HG03045 (cell line): ENCODE measurements at regions not wholly inside any gene's neighbourhood (a gene's known extent, or its start where the extent isn't known, plus 50 kb on each side); places are given as distances from the start of the nearest gene placed in this dataset.
"Not testable (repeated sequence)": the region's sequence is repeated elsewhere in the genome, so short reads cannot be mapped to it uniquely, and the experiment has no call there.

ENCODE experiments used
- ATAC-seq: cut with Tn5 transposase; IDR thresholded peaks from one replicate; pipeline ENCODE4 v1.9.1; 2021; ENCODE audit warnings: mild to moderate bottlenecking, moderate library complexity; ENCODE audit not compliant: unreplicated experiment

DNA sequence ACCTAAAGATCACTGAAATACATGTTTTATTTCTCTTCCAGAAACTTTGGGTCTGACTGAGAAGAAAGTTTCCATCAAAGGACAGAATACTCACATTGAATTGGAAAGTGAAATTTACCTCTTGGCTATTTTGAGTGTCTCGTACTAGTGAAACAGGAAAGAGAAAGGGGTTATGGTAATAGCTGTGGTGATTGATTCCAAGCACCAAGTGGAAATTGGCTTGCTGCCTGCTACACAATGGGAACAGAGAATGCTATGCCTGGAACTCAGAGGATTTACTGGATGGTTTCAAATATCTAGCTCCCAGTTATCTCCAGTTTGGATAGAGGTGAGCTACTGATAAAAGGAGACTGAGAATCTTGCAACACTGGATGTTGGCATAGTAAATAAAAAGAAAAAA, 492.8 kb upstream of the FSIP2 start:
- ATAC-seq = no peak

DNA sequence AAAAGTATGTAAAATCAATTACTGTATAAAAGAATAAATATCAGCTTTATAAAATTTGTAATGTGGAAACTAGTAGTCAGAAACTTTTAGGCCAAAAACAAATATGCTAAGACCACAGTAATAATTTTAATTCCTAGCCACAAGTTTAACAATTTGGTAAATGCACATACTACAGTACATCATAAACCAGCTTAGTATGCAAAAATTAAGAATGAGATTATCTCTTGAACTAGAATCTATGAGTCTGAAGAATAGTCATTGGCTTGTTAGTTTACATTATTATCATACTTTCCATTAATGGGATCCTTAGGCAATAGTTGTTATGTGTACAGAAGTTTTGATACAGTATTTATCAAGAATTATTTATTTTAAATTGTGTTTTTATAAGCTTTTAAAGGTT, 491.9 kb upstream of the FSIP2 start:
- no peak for ATAC-seq

GRCh38 chr2:185255566-185255965, 483.0 kb upstream of the FSIP2 start:
- ATAC-seq = no peak

DNA sequence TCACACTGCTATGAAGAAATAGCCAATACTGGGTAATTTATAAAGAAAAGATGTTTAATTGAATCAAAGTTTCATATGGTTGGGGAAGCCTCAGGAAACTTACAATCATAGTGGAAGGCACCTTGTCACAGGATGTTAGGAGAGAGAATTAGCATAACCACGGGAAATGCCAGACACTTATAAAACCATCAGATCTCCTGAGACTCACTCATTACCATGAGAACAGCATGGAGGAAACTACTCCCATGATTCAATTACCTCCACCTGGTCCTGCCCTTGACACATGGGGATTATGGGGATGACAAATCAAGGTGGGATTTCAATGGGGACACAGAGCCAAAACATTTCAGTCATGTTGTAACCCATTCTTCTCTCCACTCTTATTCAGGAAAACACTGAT, 472.9 kb upstream of the FSIP2 start:
- ATAC-seq = no peak

- ATAC-seq = no peak
Measured at GRCh38 chr2:185268651-185269050, 470.0 kb upstream of the FSIP2 start.

- ATAC-seq = no peak
Measured at GRCh38 chr2:185274718-185275484, 463.7 kb upstream of the FSIP2 start.

DNA sequence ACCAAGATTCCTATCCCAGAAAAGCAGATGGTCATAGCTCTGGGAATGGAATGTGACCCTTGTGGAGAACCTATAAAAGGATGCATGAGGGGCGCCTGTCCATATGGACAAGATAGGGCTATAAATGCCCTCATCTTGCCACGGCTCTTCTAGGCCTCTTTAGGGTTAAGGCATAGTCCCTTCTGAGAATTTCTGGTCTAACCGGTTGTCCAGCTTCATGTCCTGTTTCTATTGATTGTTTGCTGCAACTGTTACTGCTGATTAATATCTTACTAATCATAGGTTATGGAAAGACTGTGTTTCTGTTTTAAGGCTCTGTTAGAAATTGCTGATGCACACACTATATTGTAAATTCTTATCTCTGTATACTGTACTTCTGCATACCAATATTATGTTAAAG, 462.6 kb upstream of the FSIP2 start:
- not testable (repeated sequence) for ATAC-seq

GRCh38 chr2:185278761-185279160, 459.8 kb upstream of the FSIP2 start:
- ATAC-seq = no peak

- no peak for ATAC-seq
Measured at GRCh38 chr2:185279999-185280398, 458.6 kb upstream of the FSIP2 start.

DNA sequence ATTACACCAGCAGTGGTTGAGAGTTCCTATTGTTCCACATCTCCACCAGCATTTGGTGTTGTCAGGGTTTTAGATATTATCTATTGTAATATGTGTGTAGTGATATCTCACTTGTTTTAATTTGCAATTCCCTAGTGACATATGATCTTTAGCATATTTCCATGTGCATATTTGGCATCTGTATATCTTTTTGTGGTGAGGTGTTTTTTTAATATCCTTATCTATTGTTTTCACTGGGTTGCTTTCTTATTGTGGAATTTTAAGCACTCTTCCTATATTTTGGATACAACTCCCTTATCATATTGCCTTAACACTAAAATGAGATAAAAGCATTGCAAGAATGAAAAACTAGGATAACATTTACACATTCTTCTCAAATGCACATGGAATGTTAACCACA, 453.9 kb upstream of the FSIP2 start:
- no peak for ATAC-seq

GRCh38 chr2:185290012-185290411, 448.6 kb upstream of the FSIP2 start:
- not testable (repeated sequence) for ATAC-seq

GRCh38 chr2:185291035-185291647, 447.5 kb upstream of the FSIP2 start:
- ATAC-seq = peak; percentile 96

GRCh38 chr2:185299867-185300266, 438.7 kb upstream of the FSIP2 start:
- no peak for ATAC-seq

DNA sequence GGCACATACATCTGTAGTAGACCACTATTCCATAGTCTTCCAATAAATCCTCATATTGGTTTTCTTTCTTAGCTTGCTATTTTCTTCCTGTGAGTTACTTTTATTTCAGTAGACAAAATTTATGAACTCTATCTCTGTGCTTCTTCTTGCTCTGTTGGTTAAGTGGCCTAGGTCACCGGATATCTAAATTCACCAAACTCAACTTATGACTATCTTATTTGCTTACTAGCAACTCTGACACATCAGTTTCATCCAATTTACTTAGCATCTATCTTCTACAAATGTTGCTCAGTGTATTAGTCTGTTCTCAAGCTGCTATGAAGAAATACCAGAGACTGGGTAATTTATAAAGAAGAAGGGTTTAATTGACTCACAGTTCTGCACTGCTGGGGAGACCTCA, 432.5 kb upstream of the FSIP2 start:
- ATAC-seq = no peak

GRCh38 chr2:185316383-185316782, 422.2 kb upstream of the FSIP2 start:
- peak; percentile 64 for ATAC-seq

GRCh38 chr2:185318271-185318724, 420.3 kb upstream of the FSIP2 start:
- no peak for ATAC-seq

DNA sequence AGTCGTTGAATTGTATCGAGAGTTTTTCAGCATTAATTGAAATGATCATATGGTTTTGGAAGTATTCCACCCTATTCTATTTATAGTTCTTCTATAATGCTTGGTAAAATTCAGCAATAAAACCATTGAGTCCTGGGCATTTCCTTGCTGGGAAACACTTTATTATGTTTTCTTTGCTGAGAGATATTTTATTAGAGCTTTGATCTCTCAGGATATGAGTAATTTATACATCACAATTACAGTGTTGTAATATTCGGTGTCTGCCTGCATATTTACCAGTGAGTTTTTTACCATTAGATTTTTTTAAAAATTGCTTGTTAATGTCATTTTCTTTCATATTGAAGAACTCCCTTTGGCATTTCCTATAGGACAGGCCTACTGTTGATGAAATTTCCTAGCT, 402.7 kb upstream of the FSIP2 start:
- ATAC-seq = no peak

DNA sequence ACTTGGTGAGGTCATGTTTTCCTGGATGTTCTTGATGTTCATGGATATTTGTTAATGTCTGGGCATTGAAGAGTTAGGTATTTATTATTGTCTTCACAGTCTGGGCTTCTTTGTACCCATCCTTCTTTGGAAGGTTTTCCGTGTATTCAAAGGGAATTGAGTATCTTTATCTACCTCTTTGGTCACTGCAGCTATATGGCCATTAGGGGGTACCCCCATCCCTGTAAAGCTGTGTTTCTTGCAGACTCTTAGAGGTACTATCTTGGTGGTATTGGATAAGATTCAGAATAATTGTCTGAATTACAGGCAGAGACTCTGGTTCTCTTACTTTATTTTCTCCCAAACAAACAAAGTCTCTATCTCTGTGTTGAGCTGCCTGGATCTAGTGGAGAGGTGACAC, 401.6 kb upstream of the FSIP2 start:
- ATAC-seq = no peak

DNA sequence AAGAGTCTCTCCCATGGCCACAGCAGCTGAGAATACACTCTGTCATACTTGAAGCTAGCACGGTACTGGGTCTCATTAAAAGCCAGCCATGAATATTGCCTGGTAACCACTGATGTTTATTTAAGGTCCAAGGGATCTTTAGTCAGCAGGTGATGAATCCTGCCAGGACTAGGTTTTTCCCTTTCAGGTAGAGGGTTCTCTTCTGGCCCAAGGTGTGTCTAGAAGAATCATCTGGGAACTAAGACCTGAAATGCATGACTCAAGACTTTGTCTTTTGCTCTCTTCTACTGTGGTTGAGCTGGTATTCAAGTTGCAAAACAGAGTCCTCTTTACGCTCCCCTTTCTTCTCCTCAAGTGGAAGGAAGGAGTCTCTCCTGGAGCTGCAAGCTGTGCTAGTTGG, 400.5 kb upstream of the FSIP2 start:
- no peak for ATAC-seq

- no peak for ATAC-seq
Measured at GRCh38 chr2:185347445-185347844, 391.2 kb upstream of the FSIP2 start.

DNA sequence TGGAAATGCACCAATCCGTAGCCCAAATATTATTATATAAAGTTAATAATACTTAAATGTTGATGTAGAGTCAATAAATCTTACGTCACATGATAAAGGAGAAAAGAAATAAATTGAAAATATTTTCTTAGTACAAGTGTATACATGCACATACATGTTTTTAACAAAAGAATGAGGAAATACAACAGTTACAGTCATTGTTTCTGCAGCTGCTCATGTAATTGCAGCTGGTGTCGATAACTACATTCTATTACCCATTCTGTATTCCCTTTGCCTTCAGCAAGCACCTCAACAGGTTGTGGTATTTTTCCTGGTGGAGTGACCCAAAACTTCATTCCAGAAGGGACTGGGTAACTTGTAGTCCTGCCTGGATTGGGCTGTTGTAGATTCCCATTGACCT, 377.8 kb upstream of the FSIP2 start:
- no peak for ATAC-seq

DNA sequence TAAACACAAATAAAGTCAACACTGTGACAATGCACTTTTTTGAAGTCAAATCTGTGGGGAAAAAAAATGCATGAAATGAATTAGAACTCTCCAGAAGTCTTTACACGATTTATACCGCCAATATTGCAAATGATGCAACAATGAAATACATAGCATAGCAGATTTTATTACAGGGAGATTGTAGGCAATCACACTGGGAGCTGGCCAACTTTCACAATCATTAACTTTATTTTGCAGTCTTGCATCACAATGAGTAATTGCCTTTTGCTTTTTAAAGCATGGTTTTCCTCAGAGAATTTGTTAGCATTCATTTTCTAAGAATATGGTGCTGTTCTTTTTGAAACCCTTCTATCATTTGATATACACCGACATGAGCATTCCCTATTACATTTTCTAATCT, 366.4 kb upstream of the FSIP2 start:
- no peak for ATAC-seq

GRCh38 chr2:185373229-185373628, 365.4 kb upstream of the FSIP2 start:
- no peak for ATAC-seq
